Mesenchymal stem cell (in vitro differentiated cells and primary cell): ENCODE measurements at regions not wholly inside any gene's neighbourhood (a gene's known extent, or its start where the extent isn't known, plus 50 kb on each side); places are given as distances from the start of the nearest gene placed in this dataset.

Experiments used
- DNase-seq: peaks from one replicate; pipeline ENCODE4 v3.0.0-alpha.2; 2013
- H2AFZ ChIP-seq: one replicate; pipeline ENCODE4 v1.6.1; 2013; ENCODE audit warnings: low read depth, mild to moderate bottlenecking, control low read depth, inconsistent platforms, low read length, moderate library complexity
- H2AK5ac ChIP-seq: 2 replicates; pipeline ENCODE4 v1.6.1; 2013; ENCODE audit warnings: low read length, moderate library complexity, mild to moderate bottlenecking, inconsistent platforms; ENCODE audit not compliant: severe bottlenecking
- H2BK120ac ChIP-seq: one replicate; pipeline ENCODE4 v1.6.1; 2013; ENCODE audit warnings: low read depth, mild to moderate bottlenecking, inconsistent platforms, low read length, moderate library complexity
- H2BK12ac ChIP-seq, 2 experiments: one replicate each; pipeline ENCODE4 v1.6.1; 2013; ENCODE audit warnings: inconsistent platforms in 2 of 2, low read length in 2 of 2, mild to moderate bottlenecking in 2 of 2, moderate library complexity in 2 of 2, control low read depth in 1 of 2
- H2BK15ac ChIP-seq: one replicate; pipeline ENCODE4 v1.6.1; 2013; ENCODE audit warnings: mild to moderate bottlenecking, low read depth, inconsistent platforms; ENCODE audit not compliant: poor library complexity, severe bottlenecking
- H2BK5ac ChIP-seq: 2 replicates; pipeline ENCODE4 v1.6.1; 2013; ENCODE audit warnings: low read depth, mild to moderate bottlenecking, low read length, control low read depth, inconsistent platforms; ENCODE audit not compliant: poor library complexity, severe bottlenecking
- H3K14ac ChIP-seq, 2 experiments: one replicate each; pipeline ENCODE4 v1.6.1; 2013; ENCODE audit warnings: inconsistent platforms in 2 of 2, low read length in 2 of 2, control low read depth in 1 of 2, mild to moderate bottlenecking in 1 of 2, moderate library complexity in 1 of 2
- H3K18ac ChIP-seq, 2 experiments: one replicate each; pipeline ENCODE4 v1.6.1; 2013; ENCODE audit warnings: inconsistent platforms in 2 of 2, low read length in 2 of 2, control low read depth in 1 of 2, low read depth in 1 of 2, mild to moderate bottlenecking in 1 of 2
- H3K23ac ChIP-seq, 2 experiments: one replicate each; pipeline ENCODE4 v1.6.1; 2013; ENCODE audit warnings: inconsistent platforms in 2 of 2, low read length in 2 of 2, mild to moderate bottlenecking in 2 of 2, moderate library complexity in 2 of 2, control low read depth in 1 of 2
- H3K27ac ChIP-seq: 2 replicates; pipeline ENCODE4 v1.5.1; 2013; ENCODE audit warnings: mild to moderate bottlenecking, moderate library complexity, low read length, control low read depth, inconsistent platforms; ENCODE audit not compliant: poor library complexity, severe bottlenecking
- H3K27me3 ChIP-seq, 2 experiments: 2 replicates each; pipeline versions ENCODE4 v1.6.1 to v1.7.0; 2013; ENCODE audit warnings: low read length in 2 of 2, mild to moderate bottlenecking in 2 of 2, moderate library complexity in 2 of 2, control low read depth in 1 of 2, inconsistent platforms in 1 of 2; ENCODE audit not compliant: control insufficient read depth in 1 of 2, insufficient read depth in 1 of 2
- H3K36me3 ChIP-seq, 2 experiments: 2 replicates each; pipeline versions ENCODE4 v1.6.1 to v1.7.0; 2013; ENCODE audit warnings: low read length in 2 of 2, control low read depth in 1 of 2, inconsistent platforms in 1 of 2, low read depth in 1 of 2, mild to moderate bottlenecking in 1 of 2; ENCODE audit not compliant: insufficient read depth in 2 of 2, control insufficient read depth in 1 of 2
- H3K4ac ChIP-seq, 2 experiments: one replicate each; pipeline ENCODE4 v1.6.1; 2013; ENCODE audit warnings: inconsistent platforms in 2 of 2, low read length in 2 of 2, mild to moderate bottlenecking in 2 of 2, moderate library complexity in 2 of 2, control low read depth in 1 of 2, low read depth in 1 of 2
- H3K4me1 ChIP-seq: 2 replicates; pipeline ENCODE4 v1.6.1; 2013; ENCODE audit warnings: low read depth, low read length, control low read depth; ENCODE audit not compliant: control insufficient read depth, insufficient read depth
- H3K4me2 ChIP-seq: 2 replicates; pipeline ENCODE4 v1.6.1; 2013; ENCODE audit warnings: low read length, mild to moderate bottlenecking, inconsistent platforms; ENCODE audit not compliant: poor library complexity, severe bottlenecking
- H3K4me3 ChIP-seq, 2 experiments: 2 replicates each; pipeline versions ENCODE4 v1.5.1 to v1.7.0; 2013; ENCODE audit warnings: low read length in 2 of 2, mild to moderate bottlenecking in 2 of 2, control low read depth in 1 of 2, low read depth in 1 of 2; ENCODE audit not compliant: insufficient read depth in 1 of 2
- H3K79me1 ChIP-seq: replicated peaks from 2 replicates; pipeline ENCODE4 v1.6.1; 2013; ENCODE audit warnings: mild to moderate bottlenecking, control low read depth, low read length, inconsistent platforms; ENCODE audit not compliant: poor library complexity, severe bottlenecking
- H3K9ac ChIP-seq: 2 replicates; pipeline ENCODE4 v1.7.0; 2013; ENCODE audit warnings: mild to moderate bottlenecking, low read length, moderate library complexity
- H3K9me3 ChIP-seq: 2 replicates; pipeline ENCODE4 v1.7.0; 2013; ENCODE audit warnings: mild to moderate bottlenecking, low read length; ENCODE audit not compliant: control insufficient read depth
- H4K8ac ChIP-seq: one replicate; pipeline ENCODE4 v1.6.1; 2013; ENCODE audit warnings: inconsistent platforms, mild to moderate bottlenecking, low read length, moderate library complexity
- H4K91ac ChIP-seq: one replicate; pipeline ENCODE4 v1.6.1; 2013; ENCODE audit warnings: mild to moderate bottlenecking, low read length, inconsistent platforms
- WGBS: methylation state at CpG from one replicate; pipeline ENCODE4 v1.1.7; 2013; ENCODE audit warnings: mixed read lengths; 5-methylcytosine and 5-hydroxymethylcytosine counted together

GRCh38 chr5:3201121-3201520, 394.5 kb upstream of the IRX1 start:
- no peaks in the 10 kb centered on the region for H3K36me3 ChIP-seq
- H3K4me2 ChIP-seq = no peak overlapping the region
- no peak overlapping the region for H3K23ac ChIP-seq
- DNase-seq = no peak
- H4K8ac ChIP-seq = no peak overlapping the region
- H2BK5ac ChIP-seq = no peak overlapping the region
- no peak overlapping the region for H2BK15ac ChIP-seq
- no peak overlapping the region for H2AK5ac ChIP-seq
- no peak overlapping the region for H3K4ac ChIP-seq
- no peak overlapping the region for H2BK120ac ChIP-seq
- H3K14ac ChIP-seq = no peak overlapping the region
- H4K91ac ChIP-seq = no peak overlapping the region
- no peaks in the 10 kb centered on the region for H3K4me1 ChIP-seq
- WGBS = 85% methylated on average over 7 of the region's 8 CpGs
- H3K4me3 ChIP-seq = no peak overlapping the region
- no peak overlapping the region for H2BK12ac ChIP-seq
- no peak overlapping the region for H3K18ac ChIP-seq
- peaks cover 0 to 21% of the 10 kb centered on the region in 2 experiments for H3K27me3 ChIP-seq
- no peak overlapping the region for H2AFZ ChIP-seq
- peaks cover 3% of the 10 kb centered on the region for H3K9me3 ChIP-seq
- H3K9ac ChIP-seq = no peak overlapping the region
- no peak overlapping the region for H3K27ac ChIP-seq
- no peaks in the 10 kb centered on the region for H3K79me1 ChIP-seq

- H3K9me3 ChIP-seq = peaks cover 3% of the 10 kb centered on the region
- H2BK12ac ChIP-seq = no peak overlapping the region
- no peak overlapping the region for H4K91ac ChIP-seq
- no peak overlapping the region for H2BK120ac ChIP-seq
- H3K14ac ChIP-seq = no peak overlapping the region
- H2BK5ac ChIP-seq = no peak overlapping the region
- H3K4ac ChIP-seq = no peak overlapping the region
- peaks cover 0 to 21% of the 10 kb centered on the region in 2 experiments for H3K27me3 ChIP-seq
- no peak overlapping the region for H3K4me2 ChIP-seq
- no peak overlapping the region for H2BK15ac ChIP-seq
- H2AK5ac ChIP-seq = no peak overlapping the region
- H3K4me1 ChIP-seq = no peaks in the 10 kb centered on the region
- H3K36me3 ChIP-seq = no peaks in the 10 kb centered on the region
- WGBS = 58% methylated on average over 15 of the region's 15 CpGs
- no peaks in the 10 kb centered on the region for H3K79me1 ChIP-seq
- no peak overlapping the region for H3K4me3 ChIP-seq
- no peak overlapping the region for H3K27ac ChIP-seq
- no peak for DNase-seq
- H3K9ac ChIP-seq = no peak overlapping the region
- no peak overlapping the region for H3K23ac ChIP-seq
- no peak overlapping the region for H2AFZ ChIP-seq
- no peak overlapping the region for H3K18ac ChIP-seq
- H4K8ac ChIP-seq = no peak overlapping the region
These were observed 395.5 kb upstream of the IRX1 start for GRCh38 chr5:3199962-3200755.

DNA sequence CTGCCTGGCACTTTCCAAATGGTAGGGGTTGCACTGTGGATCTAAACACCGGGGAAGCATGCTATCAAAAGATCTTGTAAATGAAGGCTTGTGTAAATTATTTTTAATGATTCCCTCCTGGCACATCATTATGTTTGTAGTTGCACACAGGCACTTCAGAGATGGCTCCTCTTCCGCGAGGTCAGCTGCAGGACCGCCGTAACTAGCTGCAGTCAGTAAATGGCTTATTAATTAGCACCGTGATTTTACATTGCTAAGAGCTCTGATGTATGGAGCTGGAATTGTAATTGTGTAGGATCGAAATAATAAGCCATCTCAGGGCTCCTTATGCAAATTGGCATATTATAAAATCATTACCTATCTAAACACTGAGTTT, 397.6 kb upstream of the IRX1 start:
- Histone ChIP-seq H3K23ac (no peak overlapping the region), H3K27me3 (peaks cover 0 to 21% of the 10 kb centered on the region in 2 experiments)

DNA sequence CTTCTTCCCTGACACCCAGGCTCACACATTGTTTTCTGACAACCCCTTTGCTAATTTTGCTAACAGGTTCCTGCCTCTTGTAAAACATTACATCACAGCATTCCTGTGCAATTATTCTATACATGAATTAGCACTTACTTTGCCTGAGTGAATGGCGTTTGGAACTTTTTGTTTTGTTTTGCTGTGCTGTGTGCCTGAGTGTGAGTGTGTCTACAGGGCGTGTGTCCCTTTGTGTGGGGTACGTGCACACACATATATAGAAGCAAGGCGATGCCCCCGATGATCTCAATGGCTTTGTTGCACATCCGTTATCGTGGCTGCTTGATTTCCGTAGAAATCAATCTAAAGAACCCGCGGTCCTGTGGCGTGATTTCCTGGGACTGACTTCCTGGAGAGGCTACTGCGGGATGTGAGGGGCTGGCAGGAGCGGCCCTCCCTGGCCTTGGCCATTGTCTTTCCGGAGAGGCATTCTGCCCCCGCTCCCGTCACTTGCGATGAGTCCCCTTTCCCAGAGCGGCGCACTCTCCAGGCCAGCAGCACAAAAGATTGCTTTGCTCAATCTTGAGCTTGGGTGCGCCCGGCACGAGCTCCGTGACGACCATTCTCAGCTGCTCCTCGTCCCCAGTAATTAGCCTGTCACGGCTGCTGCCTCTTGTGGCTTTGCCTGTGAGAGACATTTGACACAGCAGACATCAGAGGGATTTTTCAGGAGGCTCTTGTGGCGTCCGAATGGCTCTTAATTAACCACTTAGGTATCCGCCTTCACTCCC, 398.1 kb upstream of the IRX1 start:
- peaks cover 0 to 21% of the 10 kb centered on the region in 2 experiments for H3K27me3 ChIP-seq
- H2BK120ac ChIP-seq = no peak overlapping the region
- no peak overlapping the region for H3K4ac ChIP-seq
- H3K9me3 ChIP-seq = no peaks in the 10 kb centered on the region
- WGBS = 8% methylated on average over 28 of the region's 29 CpGs
- no peaks in the 10 kb centered on the region for H3K79me1 ChIP-seq
- no peak overlapping the region for H3K27ac ChIP-seq
- no peak overlapping the region for H2AFZ ChIP-seq
- H2BK12ac ChIP-seq = no peak overlapping the region
- H3K36me3 ChIP-seq = no peaks in the 10 kb centered on the region
- no peak overlapping the region for H3K4me2 ChIP-seq
- no peak overlapping the region for H4K8ac ChIP-seq
- H3K4me3 ChIP-seq = peak overlapping the region in 1 of 2 experiments; percentile 12
- H3K14ac ChIP-seq = no peak overlapping the region
- H3K9ac ChIP-seq = no peak overlapping the region
- no peak overlapping the region for H2AK5ac ChIP-seq
- no peak overlapping the region for H2BK5ac ChIP-seq
- DNase-seq = no peak
- no peak overlapping the region for H4K91ac ChIP-seq
- H3K4me1 ChIP-seq = no peaks in the 10 kb centered on the region
- no peak overlapping the region for H3K23ac ChIP-seq
- no peak overlapping the region for H2BK15ac ChIP-seq
- no peak overlapping the region for H3K18ac ChIP-seq

More for the DNA sequence above, 397.6 kb upstream of the IRX1 start:
- no peak for DNase-seq
- Histone ChIP-seq H2AFZ (no peak overlapping the region), H2BK5ac (no peak overlapping the region), H3K27ac (no peak overlapping the region), H3K36me3 (no peaks in the 10 kb centered on the region), H4K8ac (no peak overlapping the region), H3K4me1 (no peaks in the 10 kb centered on the region), H3K4me2 (no peak overlapping the region), H2BK120ac (no peak overlapping the region), H3K4ac (no peak overlapping the region), H4K91ac (no peak overlapping the region), H3K9me3 (no peaks in the 10 kb centered on the region), H3K79me1 (no peaks in the 10 kb centered on the region), H3K18ac (no peak overlapping the region), H2BK12ac (no peak overlapping the region), H3K9ac (no peak overlapping the region), H3K4me3 (no peak overlapping the region), H2BK15ac (no peak overlapping the region), H3K14ac (no peak overlapping the region), H2AK5ac (no peak overlapping the region)
- WGBS = 40% methylated on average over 5 of the region's 7 CpGs
